Activated naive CD8-positive, alpha-beta T cell treated with anti-CD3 and anti-CD28 coated beads, Interleukin-2, amount 50 U/mL, for 24 hours (primary cell): ENCODE measurements at regions not wholly inside any gene's neighbourhood (a gene's known extent, or its start where the extent isn't known, plus 50 kb on each side); places are given as distances from the start of the nearest gene placed in this dataset.
"Not testable (repeated sequence)": the region's sequence is repeated elsewhere in the genome, so short reads cannot be mapped to it uniquely, and the experiment has no call there.

Source experiments
- ATAC-seq: fragments of 150-1000 bp; cut with Tn5 transposase; one replicate; pipeline ENCODE4 v1.10.0; 2021
- DNase-seq: peaks from one replicate; pipeline ENCODE4 v3.0.0; 2021
- H3K27ac Mint-ChIP-seq: one replicate; pipeline ENCODE4 v1.8.0; 2021; ENCODE audit warnings: mild to moderate bottlenecking, mixed read lengths
- H3K27me3 Mint-ChIP-seq: one replicate; pipeline ENCODE4 v1.8.0; 2021; ENCODE audit warnings: mixed read lengths
- H3K36me3 Mint-ChIP-seq: one replicate; pipeline ENCODE4 v1.8.0; 2021; ENCODE audit warnings: low read depth, mixed read lengths
- H3K4me1 Mint-ChIP-seq: one replicate; pipeline ENCODE4 v1.8.0; 2021; ENCODE audit warnings: mixed read lengths
- H3K4me3 Mint-ChIP-seq: one replicate; pipeline ENCODE4 v1.8.0; 2021; ENCODE audit warnings: mild to moderate bottlenecking, moderate library complexity, mixed read lengths
- H3K9me3 Mint-ChIP-seq: one replicate; pipeline ENCODE4 v1.8.0; 2021; ENCODE audit warnings: mixed read lengths

GRCh38 chr13:18232298-18232993 is 949.2 kb downstream of the TUBA3C start:
- H3K9me3 Mint-ChIP-seq: no peaks in the 10 kb centered on the region
- H3K4me3 Mint-ChIP-seq: no peak overlapping the region
- no peaks in the 10 kb centered on the region for H3K27me3 Mint-ChIP-seq
- ATAC-seq (no peak), DNase-seq (no peak)
- no peak overlapping the region for H3K27ac Mint-ChIP-seq
- H3K36me3 Mint-ChIP-seq: no peaks in the 10 kb centered on the region
- H3K4me1 Mint-ChIP-seq: no peaks in the 10 kb centered on the region

GRCh38 chr13:18224411-18224810 is 957.2 kb downstream of the TUBA3C start:
- H3K27ac Mint-ChIP-seq, H3K4me1 Mint-ChIP-seq, H3K9me3 Mint-ChIP-seq, DNase-seq, H3K27me3 Mint-ChIP-seq, H3K36me3 Mint-ChIP-seq, H3K4me3 Mint-ChIP-seq, ATAC-seq: not testable (repeated sequence)

GRCh38 chr13:18214689-18215088 is 966.9 kb downstream of the TUBA3C start:
- H3K9me3 Mint-ChIP-seq: not testable (repeated sequence)

GRCh38 chr13:18213511-18213910 is 968.1 kb downstream of the TUBA3C start:
- DNase-seq, H3K4me3 Mint-ChIP-seq, H3K27me3 Mint-ChIP-seq, H3K27ac Mint-ChIP-seq, H3K9me3 Mint-ChIP-seq, H3K4me1 Mint-ChIP-seq, ATAC-seq, H3K36me3 Mint-ChIP-seq: not testable (repeated sequence)

More at GRCh38 chr13:18214689-18215088, 966.9 kb downstream of the TUBA3C start:
- H3K36me3 Mint-ChIP-seq, H3K4me3 Mint-ChIP-seq, DNase-seq, H3K4me1 Mint-ChIP-seq, H3K27ac Mint-ChIP-seq, H3K27me3 Mint-ChIP-seq: not testable (repeated sequence)
- peak; percentile 21 for ATAC-seq

GRCh38 chr13:18212873-18213272 is 968.8 kb downstream of the TUBA3C start:
- DNase-seq: peak; percentile 51
- Mint-ChIP-seq H3K27ac (no peak overlapping the region), H3K4me3 (no peak overlapping the region), H3K4me1 (no peaks in the 10 kb centered on the region), H3K9me3 (peaks cover 9% of the 10 kb centered on the region), H3K27me3 (no peaks in the 10 kb centered on the region), H3K36me3 (peaks cover 3% of the 10 kb centered on the region)
- ATAC-seq: peak; percentile 29

GRCh38 chr13:18211752-18212560 is 969.7 kb downstream of the TUBA3C start:
- not testable (repeated sequence) for H3K27me3 Mint-ChIP-seq, H3K4me3 Mint-ChIP-seq, H3K27ac Mint-ChIP-seq, H3K36me3 Mint-ChIP-seq, H3K4me1 Mint-ChIP-seq, H3K9me3 Mint-ChIP-seq
- ATAC-seq: peak; percentile 86
- peak; percentile 4 for DNase-seq

GRCh38 chr13:18204614-18205178 is 976.9 kb downstream of the TUBA3C start:
- DNase-seq, H3K4me3 Mint-ChIP-seq, ATAC-seq, H3K9me3 Mint-ChIP-seq, H3K4me1 Mint-ChIP-seq, H3K27ac Mint-ChIP-seq, H3K27me3 Mint-ChIP-seq, H3K36me3 Mint-ChIP-seq: not testable (repeated sequence)

GRCh38 chr13:18195365-18195678 is 986.3 kb downstream of the TUBA3C start:
- not testable (repeated sequence) for H3K27me3 Mint-ChIP-seq, DNase-seq, H3K4me3 Mint-ChIP-seq, H3K9me3 Mint-ChIP-seq, H3K27ac Mint-ChIP-seq, H3K36me3 Mint-ChIP-seq, H3K4me1 Mint-ChIP-seq, ATAC-seq

GRCh38 chr13:18194631-18195364 is 986.8 kb downstream of the TUBA3C start:
- not testable (repeated sequence) for H3K36me3 Mint-ChIP-seq, H3K27me3 Mint-ChIP-seq, H3K4me1 Mint-ChIP-seq, H3K9me3 Mint-ChIP-seq, DNase-seq, H3K27ac Mint-ChIP-seq, H3K4me3 Mint-ChIP-seq
- peak; percentile 33 for ATAC-seq

- H3K27ac Mint-ChIP-seq, H3K4me3 Mint-ChIP-seq: not testable (repeated sequence)
Measured at GRCh38 chr13:18194104-18194503, 987.5 kb downstream of the TUBA3C start.

More at GRCh38 chr13:18194104-18194503, 987.5 kb downstream of the TUBA3C start:
- not testable (repeated sequence) for DNase-seq, H3K36me3 Mint-ChIP-seq, ATAC-seq, H3K27me3 Mint-ChIP-seq, H3K4me1 Mint-ChIP-seq, H3K9me3 Mint-ChIP-seq
